ENCODE measurements at regions not wholly inside any gene's neighbourhood (a gene's known extent, or its start where the extent isn't known, plus 50 kb on each side); places are given as distances from the start of the nearest gene placed in this dataset.
"Not testable (repeated sequence)": the region's sequence is repeated elsewhere in the genome, so short reads cannot be mapped to it uniquely, and the experiment has no call there.

GRCh38 chr1:194378517-194378916, 1192.1 kb upstream of the B3GALT2 start:
- no peaks in the 10 kb centered on the region for H3K36me3 ChIP-seq (ENCODE audit: control insufficient read depth, insufficient read depth, low read length)
- DNase-seq (ENCODE audit: low read depth, low spot score): no peak
- no peaks in the 10 kb centered on the region for H3K9me3 ChIP-seq (ENCODE audit: control insufficient read depth, insufficient read depth, low read length)
- no peak overlapping the region for H3K4me3 ChIP-seq (ENCODE audit: low read length)
- no peaks in the 10 kb centered on the region for H3K27me3 ChIP-seq (ENCODE audit: control insufficient read depth, insufficient read depth, low read length)
- H3K27ac ChIP-seq (ENCODE audit: low read length): no peak overlapping the region
- no peaks in the 10 kb centered on the region for H3K4me1 ChIP-seq (ENCODE audit: control insufficient read depth, insufficient read depth, low read length)

- Histone ChIP-seq H3K36me3 (ENCODE audit: control insufficient read depth, insufficient read depth, low read length) (no peaks in the 10 kb centered on the region), H3K9me3 (ENCODE audit: control insufficient read depth, insufficient read depth, low read length) (no peaks in the 10 kb centered on the region), H3K4me1 (ENCODE audit: control insufficient read depth, insufficient read depth, low read length) (no peaks in the 10 kb centered on the region), H3K4me3 (ENCODE audit: low read length) (no peak overlapping the region), H3K27ac (ENCODE audit: low read length) (no peak overlapping the region), H3K27me3 (ENCODE audit: control insufficient read depth, insufficient read depth, low read length) (no peaks in the 10 kb centered on the region)
- no peak for DNase-seq (ENCODE audit: low read depth, low spot score)
- no CpG with 5 or more reads among the region's 6 CpGs for WGBS (ENCODE audit: insufficient coverage, insufficient read length)
Observed at GRCh38 chr1:194374649-194375048, 1188.2 kb upstream of the B3GALT2 start.

GRCh38 chr1:194372266-194372665, 1185.9 kb upstream of the B3GALT2 start:
- Histone ChIP-seq H3K36me3 (ENCODE audit: control insufficient read depth, insufficient read depth, low read length) (no peaks in the 10 kb centered on the region), H3K4me3 (ENCODE audit: low read length) (no peak overlapping the region), H3K4me1 (ENCODE audit: control insufficient read depth, insufficient read depth, low read length) (no peaks in the 10 kb centered on the region), H3K9me3 (ENCODE audit: control insufficient read depth, insufficient read depth, low read length) (no peaks in the 10 kb centered on the region), H3K27me3 (ENCODE audit: control insufficient read depth, insufficient read depth, low read length) (no peaks in the 10 kb centered on the region), H3K27ac (ENCODE audit: low read length) (no peak overlapping the region)
- no peak for DNase-seq (ENCODE audit: low read depth, low spot score)
- no CpG with 5 or more reads among the region's 2 CpGs for WGBS (ENCODE audit: insufficient coverage, insufficient read length)

GRCh38 chr1:194369622-194370021, 1183.2 kb upstream of the B3GALT2 start:
- H3K27ac ChIP-seq (ENCODE audit: low read length): no peak overlapping the region
- H3K27me3 ChIP-seq (ENCODE audit: control insufficient read depth, insufficient read depth, low read length): no peaks in the 10 kb centered on the region
- H3K9me3 ChIP-seq (ENCODE audit: control insufficient read depth, insufficient read depth, low read length): no peaks in the 10 kb centered on the region
- no peaks in the 10 kb centered on the region for H3K36me3 ChIP-seq (ENCODE audit: control insufficient read depth, insufficient read depth, low read length)
- WGBS (ENCODE audit: insufficient coverage, insufficient read length): no CpG with 5 or more reads among the region's 1 CpG
- H3K4me3 ChIP-seq (ENCODE audit: low read length): no peak overlapping the region
- no peak for DNase-seq (ENCODE audit: low read depth, low spot score)
- H3K4me1 ChIP-seq (ENCODE audit: control insufficient read depth, insufficient read depth, low read length): no peaks in the 10 kb centered on the region

GRCh38 chr1:194369060-194369459, 1182.6 kb upstream of the B3GALT2 start:
- H3K4me1 ChIP-seq (ENCODE audit: control insufficient read depth, insufficient read depth, low read length): no peaks in the 10 kb centered on the region
- H3K4me3 ChIP-seq (ENCODE audit: low read length): no peak overlapping the region
- no peak overlapping the region for H3K27ac ChIP-seq (ENCODE audit: low read length)
- no peaks in the 10 kb centered on the region for H3K9me3 ChIP-seq (ENCODE audit: control insufficient read depth, insufficient read depth, low read length)
- no peaks in the 10 kb centered on the region for H3K27me3 ChIP-seq (ENCODE audit: control insufficient read depth, insufficient read depth, low read length)
- DNase-seq (ENCODE audit: low read depth, low spot score): no peak
- no peaks in the 10 kb centered on the region for H3K36me3 ChIP-seq (ENCODE audit: control insufficient read depth, insufficient read depth, low read length)

GRCh38 chr1:194367121-194367520, 1180.7 kb upstream of the B3GALT2 start:
- Histone ChIP-seq H3K36me3 (ENCODE audit: control insufficient read depth, insufficient read depth, low read length) (no peaks in the 10 kb centered on the region), H3K9me3 (ENCODE audit: control insufficient read depth, insufficient read depth, low read length) (no peaks in the 10 kb centered on the region), H3K27me3 (ENCODE audit: control insufficient read depth, insufficient read depth, low read length) (no peaks in the 10 kb centered on the region), H3K4me1 (ENCODE audit: control insufficient read depth, insufficient read depth, low read length) (no peaks in the 10 kb centered on the region), H3K4me3 (ENCODE audit: low read length) (no peak overlapping the region), H3K27ac (ENCODE audit: low read length) (no peak overlapping the region)
- no CpG with 5 or more reads among the region's 2 CpGs for WGBS (ENCODE audit: insufficient coverage, insufficient read length)
- DNase-seq (ENCODE audit: low read depth, low spot score): no peak

GRCh38 chr1:194366705-194367104, 1180.3 kb upstream of the B3GALT2 start:
- H3K4me3 ChIP-seq (ENCODE audit: low read length): no peak overlapping the region
- H3K27ac ChIP-seq (ENCODE audit: low read length): no peak overlapping the region
- H3K36me3 ChIP-seq (ENCODE audit: control insufficient read depth, insufficient read depth, low read length): no peaks in the 10 kb centered on the region
- no peaks in the 10 kb centered on the region for H3K4me1 ChIP-seq (ENCODE audit: control insufficient read depth, insufficient read depth, low read length)
- no peaks in the 10 kb centered on the region for H3K9me3 ChIP-seq (ENCODE audit: control insufficient read depth, insufficient read depth, low read length)
- no peaks in the 10 kb centered on the region for H3K27me3 ChIP-seq (ENCODE audit: control insufficient read depth, insufficient read depth, low read length)
- DNase-seq (ENCODE audit: low read depth, low spot score): no peak
- WGBS (ENCODE audit: insufficient coverage, insufficient read length): no CpG with 5 or more reads among the region's 1 CpG

- H3K27ac ChIP-seq (ENCODE audit: low read length): no peak overlapping the region
- H3K9me3 ChIP-seq (ENCODE audit: control insufficient read depth, insufficient read depth, low read length): no peaks in the 10 kb centered on the region
- H3K4me1 ChIP-seq (ENCODE audit: control insufficient read depth, insufficient read depth, low read length): no peaks in the 10 kb centered on the region
- H3K27me3 ChIP-seq (ENCODE audit: control insufficient read depth, insufficient read depth, low read length): no peaks in the 10 kb centered on the region
- H3K4me3 ChIP-seq (ENCODE audit: low read length): no peak overlapping the region
- DNase-seq (ENCODE audit: low read depth, low spot score): no peak
- WGBS (ENCODE audit: insufficient coverage, insufficient read length): no CpG with 5 or more reads among the region's 4 CpGs
- no peaks in the 10 kb centered on the region for H3K36me3 ChIP-seq (ENCODE audit: control insufficient read depth, insufficient read depth, low read length)
Observed at GRCh38 chr1:194362327-194362726, 1175.9 kb upstream of the B3GALT2 start.

- Histone ChIP-seq H3K27me3 (ENCODE audit: control insufficient read depth, insufficient read depth, low read length) (no peaks in the 10 kb centered on the region), H3K9me3 (ENCODE audit: control insufficient read depth, insufficient read depth, low read length) (no peaks in the 10 kb centered on the region), H3K4me3 (ENCODE audit: low read length) (no peak overlapping the region), H3K36me3 (ENCODE audit: control insufficient read depth, insufficient read depth, low read length) (no peaks in the 10 kb centered on the region), H3K27ac (ENCODE audit: low read length) (no peak overlapping the region), H3K4me1 (ENCODE audit: control insufficient read depth, insufficient read depth, low read length) (no peaks in the 10 kb centered on the region)
- 0% methylated on average over 1 of the region's 5 CpGs for WGBS (ENCODE audit: insufficient coverage, insufficient read length)
- DNase-seq (ENCODE audit: low read depth, low spot score): no peak
Observed at GRCh38 chr1:194361374-194362131, 1175.1 kb upstream of the B3GALT2 start.

GRCh38 chr1:194358208-194358581, 1171.8 kb upstream of the B3GALT2 start:
- no peak overlapping the region for H3K4me3 ChIP-seq (ENCODE audit: low read length)
- no peak overlapping the region for H3K27ac ChIP-seq (ENCODE audit: low read length)
- no peaks in the 10 kb centered on the region for H3K36me3 ChIP-seq (ENCODE audit: control insufficient read depth, insufficient read depth, low read length)
- no peak for DNase-seq (ENCODE audit: low read depth, low spot score)
- WGBS (ENCODE audit: insufficient coverage, insufficient read length): no CpG with 5 or more reads among the region's 26 CpGs
- H3K4me1 ChIP-seq (ENCODE audit: control insufficient read depth, insufficient read depth, low read length): no peaks in the 10 kb centered on the region
- no peaks in the 10 kb centered on the region for H3K9me3 ChIP-seq (ENCODE audit: control insufficient read depth, insufficient read depth, low read length)
- H3K27me3 ChIP-seq (ENCODE audit: control insufficient read depth, insufficient read depth, low read length): no peaks in the 10 kb centered on the region

GRCh38 chr1:194357573-194358207, 1171.3 kb upstream of the B3GALT2 start:
- H3K27me3 ChIP-seq (ENCODE audit: control insufficient read depth, insufficient read depth, low read length); H3K9me3 ChIP-seq (ENCODE audit: control insufficient read depth, insufficient read depth, low read length); H3K27ac ChIP-seq (ENCODE audit: low read length); H3K36me3 ChIP-seq (ENCODE audit: control insufficient read depth, insufficient read depth, low read length); H3K4me3 ChIP-seq (ENCODE audit: low read length); H3K4me1 ChIP-seq (ENCODE audit: control insufficient read depth, insufficient read depth, low read length); DNase-seq (ENCODE audit: low read depth, low spot score): not testable (repeated sequence)
- no CpG with 5 or more reads among the region's 25 CpGs for WGBS (ENCODE audit: insufficient coverage, insufficient read length)

Measured in iPS DF 6.9 (cell line).